MM.1S (cell line): ENCODE measurements at regions not wholly inside any gene's neighbourhood (a gene's known extent, or its start where the extent isn't known, plus 50 kb on each side); places are given as distances from the start of the nearest gene placed in this dataset.

Experiments
- EZH2 ChIP-seq: fragments of 300-600 bp; sonication (generic); optimal IDR thresholded peaks from 2 replicates; pipeline ENCODE3; 2017; ENCODE audit warnings: low read depth, mild to moderate bottlenecking, antibody characterized with exemption, low read length, mixed read lengths
- TF ChIP-seq, protein P1 (sequence below): fragments of 300-600 bp; sonication (generic); IDR thresholded peaks from 2 replicates; pipeline ENCODE4 v1.5.1; 2016; ENCODE audit warnings: antibody characterized with exemption, low read length, mixed read lengths

DNA sequence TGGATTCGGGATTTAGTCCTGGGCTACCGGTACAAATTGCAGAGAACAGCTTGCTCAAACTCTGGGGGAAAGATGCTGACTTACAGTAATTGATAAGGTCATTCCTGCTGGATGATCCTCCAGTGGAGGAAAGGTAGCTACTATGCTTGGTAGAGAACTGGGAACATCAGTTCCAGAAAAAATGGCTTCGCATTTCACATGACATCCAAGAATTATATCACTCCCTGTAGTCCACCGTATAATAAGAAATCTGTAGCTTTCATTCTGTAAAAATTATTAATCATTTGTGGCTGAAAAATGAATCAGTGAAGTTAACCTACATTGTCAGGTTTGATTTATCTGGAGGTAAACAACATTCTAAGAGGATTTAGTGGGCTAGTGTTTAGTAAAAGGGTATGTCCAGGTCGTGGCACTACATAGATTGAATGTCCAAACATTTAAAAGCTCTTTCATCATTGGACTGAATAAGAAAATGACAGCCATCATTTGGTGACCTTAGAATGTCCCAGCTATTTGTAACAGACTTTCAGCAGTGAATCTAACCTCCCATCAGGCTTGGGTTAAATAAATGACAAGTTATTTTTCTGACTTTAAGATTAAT lies 203.2 kb upstream of the TMCO5A start:
- TF ChIP-seq, protein P1, sequence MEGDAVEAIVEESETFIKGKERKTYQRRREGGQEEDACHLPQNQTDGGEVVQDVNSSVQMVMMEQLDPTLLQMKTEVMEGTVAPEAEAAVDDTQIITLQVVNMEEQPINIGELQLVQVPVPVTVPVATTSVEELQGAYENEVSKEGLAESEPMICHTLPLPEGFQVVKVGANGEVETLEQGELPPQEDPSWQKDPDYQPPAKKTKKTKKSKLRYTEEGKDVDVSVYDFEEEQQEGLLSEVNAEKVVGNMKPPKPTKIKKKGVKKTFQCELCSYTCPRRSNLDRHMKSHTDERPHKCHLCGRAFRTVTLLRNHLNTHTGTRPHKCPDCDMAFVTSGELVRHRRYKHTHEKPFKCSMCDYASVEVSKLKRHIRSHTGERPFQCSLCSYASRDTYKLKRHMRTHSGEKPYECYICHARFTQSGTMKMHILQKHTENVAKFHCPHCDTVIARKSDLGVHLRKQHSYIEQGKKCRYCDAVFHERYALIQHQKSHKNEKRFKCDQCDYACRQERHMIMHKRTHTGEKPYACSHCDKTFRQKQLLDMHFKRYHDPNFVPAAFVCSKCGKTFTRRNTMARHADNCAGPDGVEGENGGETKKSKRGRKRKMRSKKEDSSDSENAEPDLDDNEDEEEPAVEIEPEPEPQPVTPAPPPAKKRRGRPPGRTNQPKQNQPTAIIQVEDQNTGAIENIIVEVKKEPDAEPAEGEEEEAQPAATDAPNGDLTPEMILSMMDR = no peak
- no peak for TF ChIP-seq EZH2
